IMR-90 (cell line): ENCODE measurements at regions not wholly inside any gene's neighbourhood (a gene's known extent, or its start where the extent isn't known, plus 50 kb on each side); places are given as distances from the start of the nearest gene placed in this dataset.

Experiments
- ATAC-seq: fragments of 200-7000 bp; cut with Tn5 transposase; 2 replicates; pipeline ENCODE4 v1.9.1; 2020; ENCODE audit warnings: low read depth, mild to moderate bottlenecking, moderate library complexity
- BruUV-seq: library from RNA; stranded (reverse); fragments of 400-500 nt; replicated peaks from 2 replicates; lab custom pipeline; 2021; lab: Mats Ljungman, UMichigan
- CTCF ChIA-PET: fragments of 300-600 bp; formaldehyde crosslinking; extraction: SDS; loops from one replicate; lab custom pipeline; 2021; ENCODE audit warnings: antibody characterized with exemption; lab: Yijun Ruan, JAX
- POLR2A ChIA-PET: fragments of 300-600 bp; sonication (Branson Sonifier 250); formaldehyde crosslinking; loops from one replicate; lab custom pipeline; 2022; ENCODE audit warnings: antibody characterized with exemption; ENCODE audit not compliant: unreplicated experiment; lab: Charles Lee
- DNase-seq: peaks from one replicate; pipeline ENCODE4 v3.0.0; 2013
- H2AFZ ChIP-seq: replicated peaks from 2 replicates; pipeline ENCODE3; 2013; ENCODE audit warnings: low read length, mild to moderate bottlenecking; ENCODE audit not compliant: poor library complexity
- H2AK5ac ChIP-seq: 2 replicates; pipeline ENCODE4 v1.6.1; 2013; ENCODE audit warnings: low read depth, low read length, inconsistent platforms
- H2AK9ac ChIP-seq: replicated peaks from 2 replicates; pipeline ENCODE3; 2013; ENCODE audit warnings: mild to moderate bottlenecking, low read depth, low read length, moderate library complexity; ENCODE audit not compliant: poor library complexity
- H2BK120ac ChIP-seq: 2 replicates; pipeline ENCODE4 v1.6.1; 2013; ENCODE audit warnings: low read depth, low read length, inconsistent platforms
- H2BK15ac ChIP-seq: 3 replicates; pipeline ENCODE4 v1.6.1; 2013; ENCODE audit warnings: low read depth, low read length, inconsistent platforms
- H2BK20ac ChIP-seq: 2 replicates; pipeline ENCODE4 v1.6.1; 2013; ENCODE audit warnings: low read depth, mild to moderate bottlenecking, inconsistent platforms, low read length, moderate library complexity
- H2BK5ac ChIP-seq: 2 replicates; pipeline ENCODE4 v1.6.1; 2013; ENCODE audit warnings: mild to moderate bottlenecking, low read depth, low read length, inconsistent platforms; ENCODE audit not compliant: poor library complexity, severe bottlenecking
- H3K14ac ChIP-seq: replicated peaks from 2 replicates; pipeline ENCODE4 v1.6.1; 2013; ENCODE audit warnings: low read depth, low read length, inconsistent platforms
- H3K18ac ChIP-seq: 2 replicates; pipeline ENCODE4 v1.6.1; 2013; ENCODE audit warnings: low read depth, low read length, control low read depth
- H3K23ac ChIP-seq: 2 replicates; pipeline ENCODE4 v1.6.1; 2013; ENCODE audit warnings: low read depth, low read length, inconsistent platforms
- H3K27ac ChIP-seq: 2 replicates; pipeline ENCODE4 v1.5.1; 2013; ENCODE audit warnings: mild to moderate bottlenecking, control low read depth, low read length; ENCODE audit not compliant: insufficient read depth
- H3K27me3 ChIP-seq: 2 replicates; pipeline ENCODE4 v1.6.1; 2013; ENCODE audit warnings: low read length; ENCODE audit not compliant: control insufficient read depth, insufficient read depth
- H3K36me3 ChIP-seq: 2 replicates; pipeline ENCODE4 v1.6.1; 2013; ENCODE audit warnings: low read length, mixed read lengths; ENCODE audit not compliant: control insufficient read depth, insufficient read depth
- H3K4ac ChIP-seq: 2 replicates; pipeline ENCODE4 v1.6.1; 2013; ENCODE audit warnings: low read depth, low read length, inconsistent platforms
- H3K4me1 ChIP-seq: 2 replicates; pipeline ENCODE4 v1.6.1; 2013; ENCODE audit warnings: low read length, mixed read lengths; ENCODE audit not compliant: control insufficient read depth, insufficient read depth
- H3K4me2 ChIP-seq: 2 replicates; pipeline ENCODE4 v1.6.1; 2013; ENCODE audit warnings: low read depth, mild to moderate bottlenecking, control low read depth, low read length, moderate library complexity
- H3K4me3 ChIP-seq: 2 replicates; pipeline ENCODE4 v1.5.1; 2013; ENCODE audit warnings: low read depth, mild to moderate bottlenecking, control low read depth, low read length, moderate library complexity; ENCODE audit not compliant: insufficient read depth
- H3K56ac ChIP-seq: 2 replicates; pipeline ENCODE4 v1.6.1; 2013; ENCODE audit warnings: low read length, inconsistent platforms; ENCODE audit not compliant: insufficient read depth; ENCODE audit errors: extremely low read depth
- H3K79me1 ChIP-seq, 2 experiments: 2 replicates each; pipeline ENCODE4 v1.6.1; 2013; ENCODE audit warnings: low read length in 2 of 2, inconsistent platforms in 1 of 2, low read depth in 1 of 2
- H3K9ac ChIP-seq: 2 replicates; pipeline ENCODE4 v1.6.1; 2013; ENCODE audit warnings: low read depth, low read length, control low read depth
- H3K9me1 ChIP-seq: 2 replicates; pipeline ENCODE4 v1.6.1; 2013; ENCODE audit warnings: low read length, inconsistent platforms; ENCODE audit not compliant: insufficient read depth
- H3K9me3 ChIP-seq: 2 replicates; pipeline ENCODE4 v1.6.1; 2013; ENCODE audit warnings: low read length; ENCODE audit not compliant: control insufficient read depth, insufficient read depth
- H4K20me1 ChIP-seq: 2 replicates; pipeline ENCODE4 v1.6.1; 2013; ENCODE audit warnings: low read length, inconsistent platforms; ENCODE audit not compliant: insufficient read depth
- H4K5ac ChIP-seq: 2 replicates; pipeline ENCODE4 v1.6.1; 2013; ENCODE audit warnings: mild to moderate bottlenecking, low read depth, low read length, control low read depth
- H4K8ac ChIP-seq, 2 experiments: 2 replicates each; pipeline ENCODE4 v1.6.1; 2013; ENCODE audit warnings: low read depth in 2 of 2, low read length in 2 of 2, control low read depth in 1 of 2, inconsistent platforms in 1 of 2
- H4K91ac ChIP-seq: 2 replicates; pipeline ENCODE4 v1.6.1; 2013; ENCODE audit warnings: low read depth, low read length, inconsistent platforms; ENCODE audit not compliant: insufficient read depth
- NFE2L2 ChIP-seq: fragments of 150-350 bp; IDR thresholded peaks from 2 replicates; pipeline ENCODE4 v1.6.1; 2016; ENCODE audit warnings: low read depth, mild to moderate bottlenecking, low read length
- RFX5 ChIP-seq: IDR thresholded peaks from 2 replicates; pipeline ENCODE4 v1.8.0; 2012; ENCODE audit warnings: low read depth, mild to moderate bottlenecking, low read length, moderate library complexity
- WGBS, 2 experiments: methylation state at CpG; one replicate each; pipeline versions ENCODE4 v1.1.5 to v1.1.7; 2013; ENCODE audit warnings: missing lambda C conversion rate in 2 of 2; ENCODE audit not compliant: insufficient read length in 1 of 2; ENCODE audit errors: extremely low coverage in 2 of 2; 5-methylcytosine and 5-hydroxymethylcytosine counted together
- dilution Hi-C: fragments of 300-500 bp; cut with HindIII; formaldehyde crosslinking; loops from one replicate; pipeline ENCODE4 v1.14.3; 2018; ENCODE audit warnings: low sequenced_read_pairs; ENCODE audit not compliant: unreplicated experiment
- in situ Hi-C: fragments of 300-500 bp; cut with MboI; formaldehyde crosslinking; loops from 3 replicates; pipeline ENCODE4 v1.14.3; 2019; ENCODE audit warnings: low sequenced_read_pairs, inconsistent platforms, mixed read lengths
- intact Hi-C: fragments of 100-400 bp; cut with micrococcal nuclease; formaldehyde crosslinking; loops from 2 replicates; pipeline ENCODE4 v1.10.0; 2022

GRCh38 chr2:152846697-152847470 lies 128.5 kb downstream of the ARL6IP6 start:
- no peak overlapping the region for H3K4me2 ChIP-seq
- H3K36me3 ChIP-seq, result no peaks in the 10 kb centered on the region
- in situ Hi-C loops (no loop called here), dilution Hi-C loops (no loop called here), intact Hi-C loops (no loop called here)
- no peak overlapping the region for H2BK20ac ChIP-seq
- TF ChIP-seq NFE2L2, result peak; percentile 81
- TF ChIP-seq RFX5, result no peak
- peak overlapping the region; percentile 39 for H2BK5ac ChIP-seq
- H4K8ac ChIP-seq, result peak overlapping the region; percentile 19 to 27; a peak in 2 of 4 replicates
- no peak overlapping the region for H3K56ac ChIP-seq
- H3K9ac ChIP-seq, result no peak overlapping the region
- POLR2A ChIA-PET, result no interaction called here
- H3K27ac ChIP-seq, result no peak overlapping the region
- H2AK9ac ChIP-seq, result no peak overlapping the region
- H3K79me1 ChIP-seq, result no peaks in the 10 kb centered on the region
- H4K5ac ChIP-seq, result peak overlapping the region; percentile 88
- H2AK5ac ChIP-seq, result no peak overlapping the region
- no peak overlapping the region for H3K23ac ChIP-seq
- CTCF ChIA-PET, result interaction anchor here (1.0 kb wide), 1 partner anchor 14 kb away, joined by 3 read pairs; no protein-coding TSS in a partner anchor
- H3K27me3 ChIP-seq, result no peaks in the 10 kb centered on the region
- peak overlapping the region; percentile 38; the same call in 1 of the 2 replicates for H4K91ac ChIP-seq
- no CpG with 5 or more reads among the region's 7 CpGs for WGBS, 2 experiments
- ATAC-seq, result peak; percentile 95
- H4K20me1 ChIP-seq, result no peaks in the 10 kb centered on the region
- no peaks in the 10 kb centered on the region for H3K9me1 ChIP-seq
- peak; percentile 59 for DNase-seq
- peak overlapping the region; percentile 84 for H3K18ac ChIP-seq
- no peak overlapping the region for H2BK120ac ChIP-seq
- no peak overlapping the region for H3K4me3 ChIP-seq
- no peak overlapping the region for H2BK15ac ChIP-seq
- no peak overlapping the region for H3K14ac ChIP-seq
- H3K4me1 ChIP-seq, result no peaks in the 10 kb centered on the region
- no peak overlapping the region for H2AFZ ChIP-seq
- no TSS peak for BruUV-seq
- no peak overlapping the region for H3K4ac ChIP-seq
- H3K9me3 ChIP-seq, result no peaks in the 10 kb centered on the region
